Thymus (tissue), 11 donors: ENCODE measurements at regions not wholly inside any gene's neighbourhood (a gene's known extent, or its start where the extent isn't known, plus 50 kb on each side); places are given as distances from the start of the nearest gene placed in this dataset.

Experiments used
- DNase-seq, 9 donors: peaks; one replicate each; pipeline ENCODE4 v3.0.0-alpha.2; 2013; ENCODE audit warnings: low spot score in 9 of 9, low read depth in 6 of 9, missing footprints in 1 of 9
- H3K27ac ChIP-seq, 2 donors: one replicate each; pipeline ENCODE4 v1.5.1; 2013; ENCODE audit warnings: control low read depth in 1 of 2, low read depth in 1 of 2, low read length in 1 of 2, mild to moderate bottlenecking in 1 of 2, moderate library complexity in 1 of 2
- H3K27me3 ChIP-seq, 2 donors: one replicate each; pipeline ENCODE4 v1.5.1; 2013; ENCODE audit warnings: low read length in 1 of 2; ENCODE audit not compliant: control insufficient read depth in 2 of 2, insufficient read depth in 1 of 2
- H3K36me3 ChIP-seq, 2 donors: one replicate each; pipeline ENCODE4 v1.5.1; 2013; ENCODE audit warnings: low read length in 1 of 2, mild to moderate bottlenecking in 1 of 2, moderate library complexity in 1 of 2; ENCODE audit not compliant: control insufficient read depth in 2 of 2, insufficient read depth in 2 of 2
- H3K4me1 ChIP-seq, 2 donors: one replicate each; pipeline ENCODE4 v1.5.1; 2013; ENCODE audit warnings: low read length in 2 of 2; ENCODE audit not compliant: control insufficient read depth in 2 of 2, insufficient read depth in 2 of 2
- H3K4me3 ChIP-seq, 2 donors: one replicate each; pipeline ENCODE4 v1.5.1; 2013; ENCODE audit warnings: low read length in 2 of 2, control low read depth in 1 of 2, mild to moderate bottlenecking in 1 of 2
- H3K9me3 ChIP-seq, 2 donors: one replicate each; pipeline ENCODE4 v1.5.1; 2013; ENCODE audit warnings: low read length in 1 of 2, mild to moderate bottlenecking in 1 of 2; ENCODE audit not compliant: control insufficient read depth in 2 of 2, insufficient read depth in 1 of 2
- WGBS: extraction: QIAGEN DNeasy Blood & Tissue Kit; methylation state at CpG from one replicate; pipeline ENCODE4 v1.1.7; 2013; 5-methylcytosine and 5-hydroxymethylcytosine counted together
- donor health status: healthy.

DNA sequence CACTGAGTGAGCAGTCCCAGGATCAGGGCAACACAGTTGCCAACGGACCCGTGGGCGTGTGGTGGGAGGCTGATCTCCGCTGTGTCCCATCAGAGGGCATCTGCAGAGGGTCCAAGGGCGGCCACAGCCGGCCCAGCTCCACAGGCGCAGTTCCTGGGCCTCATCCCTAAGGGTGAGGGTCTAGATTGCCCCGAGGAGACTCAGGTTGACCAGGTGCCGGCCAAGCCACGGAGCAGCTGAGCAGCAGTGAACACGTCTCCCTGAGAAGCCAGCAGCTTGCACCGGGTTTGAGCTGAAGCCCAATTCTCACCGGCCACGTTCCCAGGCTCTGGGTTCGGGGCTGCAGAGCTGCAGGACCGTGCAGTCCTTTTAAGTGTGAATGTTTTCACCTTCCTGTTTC, 58.8 kb upstream of the ADGRA1 start:
- Histone ChIP-seq H3K36me3 (no peaks in the 10 kb centered on the region), H3K27me3 (peaks cover 0 to 29% of the 10 kb centered on the region in 2 donors), H3K4me1 (no peaks in the 10 kb centered on the region), H3K4me3 (no peak overlapping the region), H3K9me3 (no peaks in the 10 kb centered on the region), H3K27ac (no peak overlapping the region)
- WGBS: 91% methylated on average over 16 of the region's 16 CpGs
- DNase-seq: no peak

- H3K36me3 ChIP-seq: no peaks in the 10 kb centered on the region
- no peak overlapping the region for H3K27ac ChIP-seq
- H3K27me3 ChIP-seq: peaks cover 0 to 29% of the 10 kb centered on the region in 2 donors
- H3K9me3 ChIP-seq: no peaks in the 10 kb centered on the region
- no peaks in the 10 kb centered on the region for H3K4me1 ChIP-seq
- no peak overlapping the region for H3K4me3 ChIP-seq
- 87% methylated on average over 1 of the region's 1 CpG for WGBS
- no peak for DNase-seq
Measured at GRCh38 chr10:133028158-133028557, 59.6 kb upstream of the ADGRA1 start.

- Histone ChIP-seq H3K4me3 (no peak overlapping the region), H3K4me1 (no peaks in the 10 kb centered on the region), H3K27ac (no peak overlapping the region), H3K9me3 (no peaks in the 10 kb centered on the region), H3K36me3 (no peaks in the 10 kb centered on the region), H3K27me3 (peaks cover under 1 to 29% of the 10 kb centered on the region in 2 donors)
- no peak for DNase-seq
- WGBS: 88% methylated on average over 13 of the region's 13 CpGs
Measured at GRCh38 chr10:133027482-133027881, 60.2 kb upstream of the ADGRA1 start.

DNA sequence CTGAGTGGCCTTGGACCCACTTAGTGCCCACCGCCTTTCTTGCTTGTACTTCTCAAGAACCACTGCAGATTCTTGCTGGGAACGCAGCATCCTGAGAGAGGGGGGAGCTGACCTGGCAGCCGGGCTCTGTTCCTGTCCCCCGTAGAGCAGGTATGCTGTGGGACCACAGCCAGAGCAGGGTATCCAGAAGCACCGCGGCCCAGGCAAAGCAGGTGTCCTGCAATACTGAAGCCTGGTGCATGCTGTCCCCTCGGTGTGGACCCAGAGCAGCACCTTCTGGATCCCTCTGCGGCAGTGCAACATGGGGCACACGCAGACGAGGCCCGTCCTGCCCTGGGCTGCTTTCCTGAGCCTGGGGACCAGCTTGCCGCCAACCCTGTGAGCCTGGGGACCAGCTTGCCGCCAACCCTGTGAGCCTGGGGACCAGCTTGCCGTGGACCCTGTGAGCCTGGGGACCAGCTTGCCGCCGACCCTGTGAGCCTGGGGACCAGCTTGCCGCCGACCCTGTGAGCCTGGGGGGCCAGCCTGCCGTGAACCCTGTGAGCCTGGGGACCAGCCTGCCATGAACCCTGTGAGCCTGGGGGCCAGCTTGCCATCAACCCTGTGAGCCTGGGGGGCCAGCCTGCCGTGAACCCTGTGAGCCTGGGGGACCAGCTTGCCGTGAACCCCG, 60.9 kb upstream of the ADGRA1 start:
- Histone ChIP-seq H3K36me3 (no peaks in the 10 kb centered on the region), H3K27ac (no peak overlapping the region), H3K9me3 (no peaks in the 10 kb centered on the region), H3K4me3 (no peak overlapping the region), H3K4me1 (no peaks in the 10 kb centered on the region), H3K27me3 (peaks cover 3 to 33% of the 10 kb centered on the region in 2 donors)
- DNase-seq: no peak
- 96% methylated on average over 22 of the region's 22 CpGs for WGBS

DNA sequence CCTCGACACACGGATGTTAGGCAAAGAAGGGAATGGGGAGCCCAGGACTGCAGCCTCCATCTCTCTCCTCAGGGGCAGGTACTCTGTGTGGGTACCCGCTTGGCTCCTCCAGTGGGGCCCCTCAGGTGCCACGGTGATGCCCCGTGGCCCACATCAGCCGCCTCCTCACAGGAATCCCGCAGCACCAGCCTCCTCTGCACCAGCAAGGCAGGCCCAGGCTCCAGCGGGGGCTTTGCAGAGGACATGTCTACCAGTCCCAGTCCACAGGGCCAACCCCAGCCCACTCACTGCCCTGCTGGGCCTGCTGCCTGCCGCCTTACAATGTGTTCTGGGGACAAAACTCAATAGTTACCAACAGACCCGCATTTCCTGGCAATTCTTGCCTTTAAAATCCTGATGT, 61.6 kb upstream of the ADGRA1 start:
- WGBS: 89% methylated on average over 10 of the region's 10 CpGs
- H3K27ac ChIP-seq: no peak overlapping the region
- no peak overlapping the region for H3K4me3 ChIP-seq
- no peak for DNase-seq
- no peaks in the 10 kb centered on the region for H3K36me3 ChIP-seq
- peaks cover 3 to 28% of the 10 kb centered on the region in 2 donors for H3K27me3 ChIP-seq
- no peaks in the 10 kb centered on the region for H3K4me1 ChIP-seq
- H3K9me3 ChIP-seq: no peaks in the 10 kb centered on the region

GRCh38 chr10:133025558-133026090, 62.1 kb upstream of the ADGRA1 start:
- 88% methylated on average over 13 of the region's 13 CpGs for WGBS
- no peaks in the 10 kb centered on the region for H3K36me3 ChIP-seq
- H3K27me3 ChIP-seq: peaks cover 3 to 22% of the 10 kb centered on the region in 2 donors
- no peak overlapping the region for H3K27ac ChIP-seq
- H3K4me1 ChIP-seq: no peaks in the 10 kb centered on the region
- DNase-seq: no peak
- no peak overlapping the region for H3K4me3 ChIP-seq
- H3K9me3 ChIP-seq: no peaks in the 10 kb centered on the region

DNA sequence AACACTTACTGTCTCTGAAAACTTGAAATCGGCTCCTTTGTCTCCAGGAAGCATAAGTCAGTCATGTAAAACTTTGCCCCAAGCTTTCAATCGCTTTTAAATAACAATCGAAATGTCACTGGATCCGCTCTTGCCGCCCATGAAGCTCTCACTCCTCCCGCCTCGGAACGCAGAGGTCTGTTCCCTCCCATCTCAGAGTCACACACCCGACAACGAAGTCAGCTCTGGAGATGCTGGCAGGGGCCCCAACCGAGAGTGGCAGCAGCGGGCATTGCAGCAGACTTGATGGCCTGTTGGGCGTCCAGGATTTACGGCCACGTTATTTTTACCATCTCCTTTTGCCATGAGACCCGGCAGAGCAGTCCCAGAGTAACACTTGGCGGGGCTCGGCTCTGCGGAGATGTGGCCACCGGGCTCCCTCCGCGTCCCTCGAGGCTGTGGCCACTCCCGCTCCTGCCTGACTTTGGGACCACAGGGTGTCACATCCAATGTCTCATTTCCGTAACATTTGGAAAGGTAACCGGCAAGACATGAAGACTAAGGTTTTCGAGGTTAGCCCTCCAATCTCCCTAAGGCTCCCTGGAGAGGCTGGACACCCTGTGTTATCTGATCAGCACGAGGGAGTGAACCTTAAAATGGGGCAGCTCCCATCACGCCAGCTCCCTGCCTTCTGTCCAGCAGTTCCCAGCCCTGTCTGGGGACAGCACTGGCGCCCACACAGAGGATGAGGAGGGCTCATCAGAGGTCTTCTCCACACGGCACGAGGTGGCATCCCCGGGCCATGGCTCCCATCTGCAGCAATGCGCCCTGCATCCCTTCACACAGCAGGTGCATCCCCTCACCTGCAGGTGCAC, 62.8 kb upstream of the ADGRA1 start:
- H3K4me1 ChIP-seq: no peaks in the 10 kb centered on the region
- H3K9me3 ChIP-seq: no peaks in the 10 kb centered on the region
- H3K36me3 ChIP-seq: no peaks in the 10 kb centered on the region
- H3K27ac ChIP-seq: no peak overlapping the region
- DNase-seq: no peak
- H3K27me3 ChIP-seq: peaks cover 3 to 16% of the 10 kb centered on the region in 2 donors
- H3K4me3 ChIP-seq: no peak overlapping the region
- 88% methylated on average over 34 of the region's 34 CpGs for WGBS

GRCh38 chr10:133023216-133023843, 64.4 kb upstream of the ADGRA1 start:
- H3K4me1 ChIP-seq: no peaks in the 10 kb centered on the region
- no peaks in the 10 kb centered on the region for H3K36me3 ChIP-seq
- H3K4me3 ChIP-seq: no peak overlapping the region
- no peak overlapping the region for H3K27ac ChIP-seq
- WGBS: 93% methylated on average over 31 of the region's 31 CpGs
- H3K27me3 ChIP-seq: peaks cover 3 to 5% of the 10 kb centered on the region in 2 donors
- H3K9me3 ChIP-seq: no peaks in the 10 kb centered on the region
- DNase-seq: no peak

DNA sequence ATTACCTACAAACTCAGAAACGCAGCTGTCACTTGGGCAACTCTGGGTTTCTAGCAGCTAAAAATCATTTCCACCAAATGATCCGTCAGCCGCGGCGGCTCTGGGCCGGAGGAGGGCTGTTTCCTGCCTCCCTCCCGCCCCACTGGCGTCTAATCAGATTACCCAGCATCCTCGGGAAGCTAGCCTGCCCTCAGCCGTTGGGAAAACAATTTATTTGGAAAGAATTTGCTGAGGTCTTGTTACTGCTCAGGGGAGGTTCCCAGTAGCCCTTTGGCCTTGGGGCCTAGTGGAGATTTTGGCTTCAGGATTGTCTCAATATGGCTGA, 65.0 kb upstream of the ADGRA1 start:
- 4% methylated on average over 10 of the region's 10 CpGs for WGBS
- H3K27ac ChIP-seq: no peak overlapping the region
- no peak overlapping the region for H3K4me3 ChIP-seq
- no peaks in the 10 kb centered on the region for H3K4me1 ChIP-seq
- H3K36me3 ChIP-seq: no peaks in the 10 kb centered on the region
- DNase-seq: no peak
- peaks cover 3 to 5% of the 10 kb centered on the region in 2 donors for H3K27me3 ChIP-seq
- H3K9me3 ChIP-seq: no peaks in the 10 kb centered on the region
